GM12892 (cell line): ENCODE measurements at regions not wholly inside any gene's neighbourhood (a gene's known extent, or its start where the extent isn't known, plus 50 kb on each side); places are given as distances from the start of the nearest gene placed in this dataset.
A peak's percentile ranks its signal among the peaks of the same experiment; 100 is the strongest.

ENCODE experiments used
- POLR2A ChIP-seq: IDR thresholded peaks from 2 replicates; pipeline ENCODE4 v1.6.1; 2011; ENCODE audit warnings: low read depth, low read length, control low read depth
- POLR2AphosphoS5 ChIP-seq: IDR thresholded peaks from 2 replicates; pipeline ENCODE4 v1.6.1; 2011; ENCODE audit warnings: low read depth, low read length, control low read depth

- peak; percentile 72 for TF ChIP-seq POLR2AphosphoS5
- no peak for TF ChIP-seq POLR2A
These were observed 90.0 kb upstream of the TAF1B start for GRCh38 chr2:9753276-9753600.
